Activated naive CD8-positive, alpha-beta T cell (primary cell): ENCODE measurements at regions not wholly inside any gene's neighbourhood (a gene's known extent, or its start where the extent isn't known, plus 50 kb on each side); places are given as distances from the start of the nearest gene placed in this dataset.

Experiments used
- H3K27ac Mint-ChIP-seq: one replicate; pipeline ENCODE4 v1.8.0; 2021; ENCODE audit warnings: mixed read lengths
- H3K27me3 Mint-ChIP-seq: one replicate; pipeline ENCODE4 v1.8.0; 2021; ENCODE audit warnings: mixed read lengths
- H3K36me3 Mint-ChIP-seq: one replicate; pipeline ENCODE4 v1.8.0; 2021; ENCODE audit warnings: mixed read lengths
- H3K4me1 Mint-ChIP-seq: one replicate; pipeline ENCODE4 v1.8.0; 2021; ENCODE audit warnings: low read depth, mixed read lengths
- H3K4me3 Mint-ChIP-seq: one replicate; pipeline ENCODE4 v1.8.0; 2021; ENCODE audit warnings: mild to moderate bottlenecking, mixed read lengths
- H3K9me3 Mint-ChIP-seq: one replicate; pipeline ENCODE4 v1.8.0; 2021; ENCODE audit warnings: low read depth, mixed read lengths

GRCh38 chr2:554444-554843, 122.8 kb downstream of the TMEM18 start:
- Mint-ChIP-seq H3K27ac (no peak overlapping the region), H3K9me3 (no peaks in the 10 kb centered on the region), H3K36me3 (no peaks in the 10 kb centered on the region), H3K4me3 (no peak overlapping the region), H3K27me3 (peaks cover 9% of the 10 kb centered on the region), H3K4me1 (no peaks in the 10 kb centered on the region)

DNA sequence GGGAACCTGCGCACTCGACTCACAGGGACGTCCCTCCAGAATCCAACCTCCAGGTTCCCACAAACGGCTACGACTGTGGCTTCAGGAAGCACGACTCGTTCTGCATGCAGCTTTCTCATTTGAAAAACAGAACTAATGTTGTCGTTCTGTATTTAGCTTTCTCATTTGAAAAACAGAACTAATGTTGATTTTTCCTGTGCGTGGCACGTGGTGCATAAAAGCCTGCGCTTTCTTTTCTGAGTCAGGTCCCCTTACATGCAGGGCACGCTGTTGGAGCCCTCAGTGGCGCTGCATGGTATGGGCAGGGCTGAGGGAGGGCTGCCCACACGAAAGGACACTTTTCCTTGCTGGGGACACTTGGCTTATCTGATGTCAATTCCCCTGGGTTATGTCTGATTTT, 124.3 kb downstream of the TMEM18 start:
- Mint-ChIP-seq H3K4me3 (no peak overlapping the region), H3K36me3 (no peaks in the 10 kb centered on the region), H3K9me3 (no peaks in the 10 kb centered on the region), H3K27ac (no peak overlapping the region), H3K27me3 (peaks cover 9% of the 10 kb centered on the region), H3K4me1 (no peaks in the 10 kb centered on the region)

GRCh38 chr2:551621-552020, 125.6 kb downstream of the TMEM18 start:
- Mint-ChIP-seq H3K4me3 (no peak overlapping the region), H3K36me3 (no peaks in the 10 kb centered on the region), H3K27ac (no peak overlapping the region), H3K27me3 (peaks cover 7% of the 10 kb centered on the region), H3K4me1 (no peaks in the 10 kb centered on the region), H3K9me3 (no peaks in the 10 kb centered on the region)

- Mint-ChIP-seq H3K4me3 (no peak overlapping the region), H3K27me3 (peaks cover 7% of the 10 kb centered on the region), H3K9me3 (no peaks in the 10 kb centered on the region), H3K27ac (no peak overlapping the region), H3K36me3 (no peaks in the 10 kb centered on the region), H3K4me1 (no peaks in the 10 kb centered on the region)
Observed at GRCh38 chr2:550860-551567, 126.2 kb downstream of the TMEM18 start.

GRCh38 chr2:545711-546650, 131.2 kb downstream of the TMEM18 start:
- no peaks in the 10 kb centered on the region for H3K36me3 Mint-ChIP-seq
- H3K4me1 Mint-ChIP-seq: no peaks in the 10 kb centered on the region
- H3K4me3 Mint-ChIP-seq: no peak overlapping the region
- no peak overlapping the region for H3K27ac Mint-ChIP-seq
- peaks cover 6% of the 10 kb centered on the region for H3K27me3 Mint-ChIP-seq
- no peaks in the 10 kb centered on the region for H3K9me3 Mint-ChIP-seq

DNA sequence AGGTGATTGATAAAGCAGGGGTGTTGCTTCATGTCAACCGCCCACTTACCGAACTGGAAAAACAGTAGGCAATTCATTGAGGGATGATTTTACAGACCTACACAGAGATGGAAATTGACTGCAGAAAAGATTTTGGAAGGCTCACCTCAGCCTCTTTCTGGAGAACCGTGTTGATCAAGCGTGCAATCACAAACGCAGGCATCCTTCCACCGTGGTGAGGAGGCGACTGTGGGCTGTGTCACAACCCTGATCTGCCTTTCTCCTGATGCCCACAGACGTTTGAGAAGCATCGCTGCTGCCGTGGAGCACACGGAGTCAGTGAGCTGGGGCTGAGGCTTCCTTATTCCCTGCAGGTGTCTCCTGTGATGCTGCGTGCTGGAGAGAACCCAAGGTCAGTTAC, 132.0 kb downstream of the TMEM18 start:
- Mint-ChIP-seq H3K27me3 (peaks cover 6% of the 10 kb centered on the region), H3K36me3 (no peaks in the 10 kb centered on the region), H3K9me3 (no peaks in the 10 kb centered on the region), H3K4me3 (no peak overlapping the region), H3K27ac (no peak overlapping the region), H3K4me1 (no peaks in the 10 kb centered on the region)

- Mint-ChIP-seq H3K9me3 (no peaks in the 10 kb centered on the region), H3K4me1 (no peaks in the 10 kb centered on the region), H3K4me3 (no peak overlapping the region), H3K27ac (no peak overlapping the region), H3K27me3 (peaks cover 16% of the 10 kb centered on the region), H3K36me3 (no peaks in the 10 kb centered on the region)
Observed at GRCh38 chr2:538646-539045, 138.6 kb downstream of the TMEM18 start.

GRCh38 chr2:535222-535621, 142.0 kb downstream of the TMEM18 start:
- Mint-ChIP-seq H3K9me3 (peaks cover 3% of the 10 kb centered on the region), H3K36me3 (no peaks in the 10 kb centered on the region), H3K27ac (no peak overlapping the region), H3K27me3 (peaks cover 13% of the 10 kb centered on the region), H3K4me1 (no peaks in the 10 kb centered on the region), H3K4me3 (no peak overlapping the region)

DNA sequence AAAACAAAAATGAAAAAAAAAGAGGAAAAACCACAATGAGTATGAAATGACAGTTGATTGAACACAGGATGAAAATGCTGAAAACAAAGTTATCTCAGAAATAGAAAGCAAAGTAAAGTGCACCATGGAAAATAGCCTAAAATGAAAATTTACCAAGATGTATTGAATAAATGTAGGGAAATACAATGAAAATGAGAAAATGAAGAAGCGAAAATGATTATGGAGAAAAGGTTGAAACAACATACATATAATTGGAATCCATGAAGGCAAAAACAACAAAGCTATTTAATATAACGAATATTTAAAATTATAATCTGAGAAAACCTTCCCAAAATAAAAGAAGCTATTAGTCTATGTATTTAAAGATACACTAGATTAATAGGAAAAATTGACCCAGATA, 147.4 kb downstream of the TMEM18 start:
- Mint-ChIP-seq H3K36me3 (no peaks in the 10 kb centered on the region), H3K4me3 (no peak overlapping the region), H3K9me3 (peaks cover 3% of the 10 kb centered on the region), H3K4me1 (no peaks in the 10 kb centered on the region), H3K27me3 (peaks cover 4% of the 10 kb centered on the region), H3K27ac (no peak overlapping the region)

DNA sequence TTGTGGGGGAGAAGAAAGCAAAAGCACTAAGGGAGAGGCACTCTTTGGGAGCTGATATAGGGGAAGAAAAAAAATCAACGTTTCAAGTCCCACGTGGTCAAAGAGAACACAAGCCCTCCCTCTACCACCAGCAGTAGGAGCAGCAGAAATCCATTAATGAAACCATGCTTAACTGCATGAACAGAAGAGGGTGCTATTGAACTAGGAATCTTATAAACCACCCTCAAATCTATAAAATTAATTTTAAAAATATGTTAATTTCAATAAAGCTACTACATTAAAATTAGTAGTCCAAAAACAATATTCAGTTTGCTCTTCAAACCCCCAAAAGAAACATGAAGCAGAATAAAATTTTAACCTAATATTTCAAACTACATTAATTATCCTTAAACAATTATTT, 147.8 kb downstream of the TMEM18 start:
- Mint-ChIP-seq H3K9me3 (peaks cover 3% of the 10 kb centered on the region), H3K36me3 (no peaks in the 10 kb centered on the region), H3K27me3 (peaks cover 3% of the 10 kb centered on the region), H3K4me1 (no peaks in the 10 kb centered on the region), H3K27ac (no peak overlapping the region), H3K4me3 (no peak overlapping the region)

DNA sequence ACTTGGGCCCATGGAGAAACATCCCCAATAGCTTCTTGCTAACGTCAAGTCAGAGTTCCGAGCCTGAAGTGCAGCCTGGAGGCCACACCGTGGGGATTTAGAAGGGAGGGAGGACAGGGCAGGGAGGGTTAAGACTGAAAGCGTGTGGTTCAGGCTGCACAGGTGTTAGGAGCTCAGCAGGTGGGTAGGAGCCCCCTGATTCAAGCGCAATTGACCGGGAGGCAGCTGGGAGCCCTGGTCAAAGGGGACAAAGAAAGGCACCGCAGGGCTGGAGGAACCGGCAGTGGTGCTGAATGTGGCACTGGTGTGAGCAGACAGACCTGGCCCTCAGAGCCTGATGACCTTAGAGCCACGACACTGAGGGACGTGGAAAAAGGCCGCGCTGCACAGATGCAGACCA, 149.6 kb downstream of the TMEM18 start:
- Mint-ChIP-seq H3K27ac (no peak overlapping the region), H3K9me3 (peaks cover 3% of the 10 kb centered on the region), H3K4me1 (no peaks in the 10 kb centered on the region), H3K36me3 (no peaks in the 10 kb centered on the region), H3K27me3 (peaks cover 4% of the 10 kb centered on the region), H3K4me3 (no peak overlapping the region)

DNA sequence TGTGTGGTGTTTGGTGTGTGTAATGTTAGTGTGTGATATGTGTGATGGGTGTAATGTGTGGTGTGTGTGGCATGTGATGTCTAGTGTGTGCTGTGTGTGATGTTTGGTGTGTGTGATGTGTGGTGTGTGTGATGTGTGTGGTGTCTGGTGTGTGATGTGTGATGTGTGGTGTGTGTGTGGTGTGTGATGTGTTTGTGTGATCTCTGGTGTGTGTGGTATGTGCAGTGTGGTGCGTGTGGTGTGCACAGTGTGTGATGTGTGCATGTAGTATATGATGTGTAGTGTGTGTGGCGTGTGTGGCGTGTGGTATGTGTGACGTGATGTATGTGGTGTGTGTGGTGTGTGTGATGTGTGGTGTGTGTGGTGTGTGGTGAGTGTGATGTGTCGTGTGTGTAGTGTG, 150.3 kb downstream of the TMEM18 start:
- Mint-ChIP-seq H3K27me3 (peaks cover 4% of the 10 kb centered on the region), H3K4me3 (no peak overlapping the region), H3K36me3 (no peaks in the 10 kb centered on the region), H3K9me3 (no peaks in the 10 kb centered on the region), H3K4me1 (no peaks in the 10 kb centered on the region), H3K27ac (no peak overlapping the region)

DNA sequence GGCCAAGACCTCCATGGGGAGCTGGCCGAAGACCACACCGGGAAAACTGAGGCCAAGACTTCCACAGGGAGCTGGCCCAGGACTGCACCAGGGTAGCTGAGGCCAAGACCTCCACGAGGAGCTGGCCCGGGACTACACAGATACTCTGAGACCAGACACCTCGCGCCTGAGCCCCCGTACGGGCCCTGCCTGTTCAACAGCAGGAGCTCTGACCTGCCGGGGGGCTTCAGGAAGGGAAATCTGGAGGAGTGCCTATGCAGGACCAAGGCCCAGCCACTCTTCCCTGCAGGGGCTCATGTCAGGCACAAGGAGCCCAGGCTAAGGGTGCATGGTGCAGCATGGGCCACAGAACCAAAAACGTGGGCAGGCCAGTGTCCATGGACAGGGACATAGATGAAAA, 151.6 kb downstream of the TMEM18 start:
- Mint-ChIP-seq H3K9me3 (no peaks in the 10 kb centered on the region), H3K27me3 (peaks cover 4% of the 10 kb centered on the region), H3K4me3 (no peak overlapping the region), H3K27ac (no peak overlapping the region), H3K4me1 (no peaks in the 10 kb centered on the region), H3K36me3 (no peaks in the 10 kb centered on the region)

- H3K27me3 Mint-ChIP-seq: peaks cover 4% of the 10 kb centered on the region
- H3K36me3 Mint-ChIP-seq: no peaks in the 10 kb centered on the region
- no peak overlapping the region for H3K27ac Mint-ChIP-seq
- no peaks in the 10 kb centered on the region for H3K4me1 Mint-ChIP-seq
- H3K9me3 Mint-ChIP-seq: no peaks in the 10 kb centered on the region
- H3K4me3 Mint-ChIP-seq: no peak overlapping the region
Observed at GRCh38 chr2:525021-525420, 152.2 kb downstream of the TMEM18 start.

DNA sequence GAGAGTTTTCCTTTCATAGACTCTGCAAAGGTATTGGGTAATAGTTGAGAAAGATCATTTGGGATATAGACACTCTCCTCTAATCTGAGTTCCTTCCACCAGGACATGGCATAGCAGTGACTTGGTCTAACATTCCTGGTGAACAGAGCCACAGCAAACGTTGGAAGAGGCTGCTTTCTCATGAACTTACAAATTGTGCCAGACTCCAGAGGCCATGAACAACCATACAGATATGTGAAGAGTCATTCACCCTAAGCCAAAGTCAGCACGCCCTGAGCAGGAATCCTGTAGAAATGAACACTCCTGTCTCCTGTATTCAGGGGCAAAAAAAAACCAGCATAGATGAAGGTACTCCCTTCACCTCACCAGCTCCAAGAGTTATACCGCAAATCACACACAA, 152.8 kb downstream of the TMEM18 start:
- Mint-ChIP-seq H3K4me1 (no peaks in the 10 kb centered on the region), H3K4me3 (no peak overlapping the region), H3K27me3 (peaks cover 4% of the 10 kb centered on the region), H3K9me3 (no peaks in the 10 kb centered on the region), H3K27ac (no peak overlapping the region), H3K36me3 (no peaks in the 10 kb centered on the region)
